DND-41 (cell line): ENCODE measurements at regions not wholly inside any gene's neighbourhood (a gene's known extent, or its start where the extent isn't known, plus 50 kb on each side); places are given as distances from the start of the nearest gene placed in this dataset.

Source experiments
- ATAC-seq: fragments of 200-7000 bp; cut with Tn5 transposase; 3 replicates; pipeline ENCODE4 v1.9.1; 2021; ENCODE audit warnings: low read depth; ENCODE audit not compliant: insufficient read depth
- DNase-seq: peaks from one replicate; pipeline ENCODE4 v3.0.0-alpha.2; 2020
- H2AFZ ChIP-seq: 2 replicates; pipeline ENCODE4 v1.6.0; 2012; ENCODE audit warnings: low read depth, low read length
- H3K27ac ChIP-seq: 2 replicates; pipeline ENCODE4 v1.5.1; 2012; ENCODE audit warnings: low read length, inconsistent platforms
- H3K27me3 ChIP-seq: fragments of 200-600 bp; sonication (generic); 2 replicates; pipeline ENCODE4 v1.6.0; 2012; ENCODE audit warnings: low read length, mild to moderate bottlenecking, inconsistent platforms; ENCODE audit not compliant: insufficient read depth, poor library complexity
- H3K36me3 ChIP-seq: 2 replicates; pipeline ENCODE4 v1.5.1; 2012; ENCODE audit warnings: low read length, inconsistent platforms; ENCODE audit not compliant: insufficient read depth
- H3K4me1 ChIP-seq: 2 replicates; pipeline ENCODE4 v1.5.1; 2012; ENCODE audit warnings: mild to moderate bottlenecking, low read length; ENCODE audit not compliant: insufficient read depth
- H3K4me2 ChIP-seq: 2 replicates; pipeline ENCODE4 v1.6.0; 2012; ENCODE audit warnings: mild to moderate bottlenecking, moderate library complexity, low read length, inconsistent platforms; ENCODE audit not compliant: insufficient read depth
- H3K4me3 ChIP-seq, 2 experiments: fragments of 200-600 bp in 1 of 2; shearing (Covaris generic) in 1 of 2; 2 replicates each; pipeline ENCODE4 v1.5.1; 2012 to 2016; ENCODE audit warnings: inconsistent platforms in 2 of 2, low read length in 2 of 2, mild to moderate bottlenecking in 2 of 2, low read depth in 1 of 2, moderate library complexity in 1 of 2
- H3K79me2 ChIP-seq: 2 replicates; pipeline ENCODE4 v1.6.0; 2012; ENCODE audit warnings: low read length, inconsistent platforms; ENCODE audit not compliant: insufficient read depth
- H3K9ac ChIP-seq: 2 replicates; pipeline ENCODE4 v1.6.0; 2012; ENCODE audit warnings: low read depth, mild to moderate bottlenecking, inconsistent platforms, low read length, moderate library complexity
- H3K9me3 ChIP-seq: 2 replicates; pipeline ENCODE4 v1.5.1; 2012; ENCODE audit warnings: low read length, moderate library complexity, mild to moderate bottlenecking, inconsistent platforms; ENCODE audit not compliant: insufficient read depth, severe bottlenecking
- H4K20me1 ChIP-seq: 2 replicates; pipeline ENCODE4 v1.6.0; 2012; ENCODE audit warnings: low read length; ENCODE audit not compliant: insufficient read depth
- EZH2 ChIP-seq: IDR thresholded peaks from 3 replicates; pipeline ENCODE4 v1.6.1; 2012; ENCODE audit warnings: borderline replicate concordance, low read depth, mild to moderate bottlenecking, moderate library complexity, low read length, inconsistent platforms; ENCODE audit not compliant: severe bottlenecking
- TF ChIP-seq, protein P1 (sequence below): IDR thresholded peaks from 2 replicates; pipeline ENCODE4 v1.5.1; 2012; ENCODE audit warnings: borderline replicate concordance, low read length, moderate library complexity, mild to moderate bottlenecking; ENCODE audit not compliant: poor library complexity, severe bottlenecking; ENCODE audit errors: extremely low read depth

DNA sequence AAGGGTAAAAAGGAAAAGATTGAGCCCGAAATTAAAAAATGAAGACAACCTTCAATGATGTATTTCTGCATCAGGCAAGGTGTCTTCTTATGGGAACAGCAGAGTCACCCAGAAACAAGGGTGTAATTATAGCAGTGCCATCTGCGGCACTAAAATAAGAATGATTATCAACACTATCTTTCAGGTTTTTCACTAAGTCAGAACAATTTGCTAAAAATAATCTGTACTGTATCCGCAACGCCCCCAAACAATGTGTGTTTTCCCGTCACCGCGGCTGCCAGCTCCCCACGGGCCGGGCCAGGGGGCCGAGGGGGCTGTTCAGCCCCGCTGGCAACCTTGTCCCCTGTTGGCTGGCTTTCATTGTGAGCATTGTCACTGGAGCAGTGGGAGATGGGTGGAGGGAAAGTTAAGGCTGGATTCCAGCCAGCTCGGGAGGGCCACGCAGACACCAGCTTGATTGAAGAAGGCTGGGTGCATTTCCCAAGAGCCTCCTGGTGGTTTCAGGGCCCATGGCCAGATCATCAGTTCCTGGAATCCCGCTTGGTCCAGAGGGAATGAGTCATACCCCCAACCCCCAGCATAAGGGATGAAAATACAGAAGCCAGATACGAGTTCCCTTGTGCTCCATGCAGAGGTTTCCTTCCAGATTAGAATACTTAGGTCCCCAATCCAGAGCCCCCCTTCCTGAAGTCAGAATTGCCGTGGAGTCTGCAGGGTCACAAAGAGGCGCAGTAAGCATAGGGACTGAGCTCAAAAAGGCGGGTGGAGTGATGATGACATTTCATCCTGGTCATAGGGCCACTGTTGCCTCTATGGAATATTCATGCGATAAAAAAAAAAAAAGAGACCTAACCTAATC, 90.2 kb upstream of the KLF13 start:
- DNase-seq (no peak), ATAC-seq (no peak)
- H2AFZ ChIP-seq: no peak overlapping the region
- no peak overlapping the region for H3K9ac ChIP-seq
- no peaks in the 10 kb centered on the region for H3K9me3 ChIP-seq
- no peaks in the 10 kb centered on the region for H3K27me3 ChIP-seq
- H3K79me2 ChIP-seq: no peaks in the 10 kb centered on the region
- H3K36me3 ChIP-seq: no peaks in the 10 kb centered on the region
- no peak overlapping the region for H3K4me2 ChIP-seq
- TF ChIP-seq EZH2: no peak
- TF ChIP-seq, protein P1, sequence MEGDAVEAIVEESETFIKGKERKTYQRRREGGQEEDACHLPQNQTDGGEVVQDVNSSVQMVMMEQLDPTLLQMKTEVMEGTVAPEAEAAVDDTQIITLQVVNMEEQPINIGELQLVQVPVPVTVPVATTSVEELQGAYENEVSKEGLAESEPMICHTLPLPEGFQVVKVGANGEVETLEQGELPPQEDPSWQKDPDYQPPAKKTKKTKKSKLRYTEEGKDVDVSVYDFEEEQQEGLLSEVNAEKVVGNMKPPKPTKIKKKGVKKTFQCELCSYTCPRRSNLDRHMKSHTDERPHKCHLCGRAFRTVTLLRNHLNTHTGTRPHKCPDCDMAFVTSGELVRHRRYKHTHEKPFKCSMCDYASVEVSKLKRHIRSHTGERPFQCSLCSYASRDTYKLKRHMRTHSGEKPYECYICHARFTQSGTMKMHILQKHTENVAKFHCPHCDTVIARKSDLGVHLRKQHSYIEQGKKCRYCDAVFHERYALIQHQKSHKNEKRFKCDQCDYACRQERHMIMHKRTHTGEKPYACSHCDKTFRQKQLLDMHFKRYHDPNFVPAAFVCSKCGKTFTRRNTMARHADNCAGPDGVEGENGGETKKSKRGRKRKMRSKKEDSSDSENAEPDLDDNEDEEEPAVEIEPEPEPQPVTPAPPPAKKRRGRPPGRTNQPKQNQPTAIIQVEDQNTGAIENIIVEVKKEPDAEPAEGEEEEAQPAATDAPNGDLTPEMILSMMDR: no peak
- H3K27ac ChIP-seq: no peak overlapping the region
- no peaks in the 10 kb centered on the region for H4K20me1 ChIP-seq
- H3K4me3 ChIP-seq: no peak overlapping the region
- peaks cover 3% of the 10 kb centered on the region; the same call in 1 of the 2 replicates for H3K4me1 ChIP-seq

DNA sequence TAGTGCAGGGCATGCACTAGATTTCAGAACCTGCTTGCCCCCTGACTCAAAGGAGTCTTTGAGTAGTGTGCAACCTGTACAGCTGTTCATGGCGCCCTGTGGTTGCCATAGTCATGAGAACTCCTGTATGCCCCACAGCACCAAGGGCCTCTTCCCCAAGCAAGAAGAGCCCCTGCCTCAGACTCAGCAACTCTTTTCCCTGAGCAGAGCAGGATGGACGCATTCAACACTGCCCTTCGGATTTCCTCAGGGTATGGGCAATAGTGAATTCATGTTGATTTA, 89.7 kb upstream of the KLF13 start:
- Histone ChIP-seq H2AFZ (no peak overlapping the region), H3K4me3 (no peak overlapping the region)
- no peak for ATAC-seq

DNA sequence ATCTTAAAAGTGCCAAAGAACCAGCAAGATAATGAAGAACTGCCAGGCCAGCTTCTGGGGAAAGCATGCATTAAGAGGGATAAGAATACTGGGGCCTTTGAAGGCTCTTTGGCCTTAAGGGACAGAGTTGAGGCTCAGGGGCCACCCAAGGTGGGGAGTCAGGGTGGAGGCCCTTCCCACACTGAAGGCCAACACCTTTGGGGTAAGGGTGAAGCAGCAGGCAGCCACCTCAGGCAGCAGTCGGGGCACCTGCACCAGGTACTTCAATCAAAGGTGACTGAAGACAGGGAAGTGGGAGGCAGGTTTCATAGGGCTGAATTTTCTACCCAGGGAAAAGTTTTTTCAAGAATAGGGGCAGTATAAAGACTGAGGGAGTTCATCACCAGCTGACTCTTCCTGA, 87.7 kb upstream of the KLF13 start:
- peaks cover 7% of the 10 kb centered on the region; the same call in 1 of the 2 replicates for H3K4me1 ChIP-seq
- no peak overlapping the region for H3K4me3 ChIP-seq
- ATAC-seq: no peak
- H3K36me3 ChIP-seq: no peaks in the 10 kb centered on the region
- no peak overlapping the region for H3K27ac ChIP-seq
- H3K9me3 ChIP-seq: no peaks in the 10 kb centered on the region
- no peak overlapping the region for H3K4me2 ChIP-seq
- no peaks in the 10 kb centered on the region for H3K27me3 ChIP-seq
- TF ChIP-seq, protein P1: no peak
- TF ChIP-seq EZH2: no peak
- no peaks in the 10 kb centered on the region for H4K20me1 ChIP-seq
- DNase-seq: no peak
- H2AFZ ChIP-seq: no peak overlapping the region
- no peaks in the 10 kb centered on the region for H3K79me2 ChIP-seq
- no peak overlapping the region for H3K9ac ChIP-seq

More for the DNA sequence above, 89.7 kb upstream of the KLF13 start:
- H3K36me3 ChIP-seq: no peaks in the 10 kb centered on the region
- H3K27ac ChIP-seq: no peak overlapping the region
- H3K4me1 ChIP-seq: peaks cover 6% of the 10 kb centered on the region; the same call in 1 of the 2 replicates
- no peaks in the 10 kb centered on the region for H3K27me3 ChIP-seq
- H3K4me2 ChIP-seq: no peak overlapping the region
- H3K9ac ChIP-seq: no peak overlapping the region
- DNase-seq: no peak
- no peaks in the 10 kb centered on the region for H3K9me3 ChIP-seq
- TF ChIP-seq, protein P1: no peak
- no peak for TF ChIP-seq EZH2
- no peaks in the 10 kb centered on the region for H4K20me1 ChIP-seq
- no peaks in the 10 kb centered on the region for H3K79me2 ChIP-seq
